H1 (cell line): ENCODE measurements at regions not wholly inside any gene's neighbourhood (a gene's known extent, or its start where the extent isn't known, plus 50 kb on each side); places are given as distances from the start of the nearest gene placed in this dataset.

Experiments
- CTCF ChIA-PET: fragments of 300-600 bp; sonication (Branson Sonifier 250); formaldehyde crosslinking; loops from one replicate; lab custom pipeline; 2021; ENCODE audit not compliant: partially characterized antibody; lab: Charles Lee
- POLR2A ChIA-PET: fragments of 300-600 bp; sonication (Branson Sonifier 250); formaldehyde crosslinking; loops from one replicate; lab custom pipeline; 2021; ENCODE audit warnings: inconsistent platforms; ENCODE audit not compliant: partially characterized antibody; lab: Charles Lee
- DNase-seq, 2 experiments: peaks; one replicate each; pipeline versions ENCODE4 v3.0.0 to v3.0.0-alpha.2; 2010 to 2022; ENCODE audit warnings: low spot score in 2 of 2, low read depth in 1 of 2, mixed read lengths in 1 of 2
- FAIRE-seq: peaks from 2 replicates; lab custom pipeline; 2011; peaks lifted over from hg19 to GRCh38; lab: Jason Lieb, UNC
- H2AFZ ChIP-seq: 2 replicates; pipeline ENCODE4 v1.8.1; 2012; ENCODE audit warnings: low read length, inconsistent platforms
- H2AK5ac ChIP-seq: 2 replicates; pipeline ENCODE4 v1.6.1; 2013; ENCODE audit warnings: low read depth, low read length
- H2BK120ac ChIP-seq: replicated peaks from 2 replicates; pipeline ENCODE3; 2013; ENCODE audit warnings: low read depth, low read length, inconsistent platforms
- H2BK12ac ChIP-seq: 2 replicates; pipeline ENCODE4 v1.6.1; 2013; ENCODE audit warnings: low read depth, low read length
- H2BK15ac ChIP-seq: 2 replicates; pipeline ENCODE4 v1.6.1; 2013; ENCODE audit warnings: low read length
- H2BK20ac ChIP-seq: 2 replicates; pipeline ENCODE4 v1.6.1; 2013; ENCODE audit warnings: low read length
- H2BK5ac ChIP-seq: 2 replicates; pipeline ENCODE4 v1.6.1; 2013; ENCODE audit warnings: low read depth, low read length
- H3K14ac ChIP-seq: 2 replicates; pipeline ENCODE4 v1.6.1; 2013; ENCODE audit warnings: inconsistent platforms; ENCODE audit not compliant: insufficient read length
- H3K18ac ChIP-seq: 2 replicates; pipeline ENCODE4 v1.6.1; 2013; ENCODE audit warnings: low read length; ENCODE audit errors: extremely low read depth
- H3K23ac ChIP-seq: 2 replicates; pipeline ENCODE4 v1.6.1; 2013; ENCODE audit warnings: inconsistent platforms; ENCODE audit not compliant: insufficient read length
- H3K23me2 ChIP-seq: 2 replicates; pipeline ENCODE4 v1.6.1; 2013; ENCODE audit warnings: low read depth, low read length
- H3K27ac ChIP-seq: 2 replicates; pipeline ENCODE4 v1.6.1; 2011; ENCODE audit warnings: low read depth, low read length, inconsistent platforms
- H3K27me3 ChIP-seq, 4 experiments: replicated peaks in 1 of 4; 1 replicate in 1 of 4; 2 replicates in 3 of 4; pipeline versions ENCODE4 v1.6.1 to v1.8.1; 2011 to 2013; ENCODE audit warnings: low read length in 3 of 4, mild to moderate bottlenecking in 3 of 4, inconsistent platforms in 2 of 4, mixed read lengths in 2 of 4, moderate library complexity in 1 of 4; ENCODE audit not compliant: control insufficient read depth in 3 of 4, insufficient read depth in 3 of 4; ENCODE audit errors: extremely low read depth in 1 of 4
- H3K36me3 ChIP-seq, 4 experiments: 2 replicates each; pipeline versions ENCODE4 v1.6.1 to v1.8.1; 2011 to 2013; ENCODE audit warnings: mild to moderate bottlenecking in 4 of 4, low read length in 3 of 4, moderate library complexity in 2 of 4, control low read depth in 1 of 4, inconsistent platforms in 1 of 4; ENCODE audit not compliant: insufficient read depth in 4 of 4, control insufficient read depth in 2 of 4
- H3K4ac ChIP-seq: replicated peaks from 2 replicates; pipeline ENCODE3; 2013; ENCODE audit warnings: low read length, low read depth, mixed read lengths, inconsistent platforms; ENCODE audit not compliant: insufficient read length
- H3K4me1 ChIP-seq, 4 experiments: replicated peaks in 1 of 4; 1 replicate in 1 of 4; 2 replicates in 3 of 4; pipeline versions ENCODE4 v1.6.1 to v1.8.1; 2011 to 2013; ENCODE audit warnings: low read length in 3 of 4, inconsistent platforms in 2 of 4, mixed read lengths in 1 of 4; ENCODE audit not compliant: insufficient read depth in 4 of 4, control insufficient read depth in 3 of 4
- H3K4me2 ChIP-seq, 2 experiments: 2 replicates each; pipeline versions ENCODE4 v1.6.1 to v1.8.1; 2011 to 2013; ENCODE audit warnings: low read depth in 2 of 2, low read length in 2 of 2, control low read depth in 1 of 2, inconsistent platforms in 1 of 2, mild to moderate bottlenecking in 1 of 2; ENCODE audit not compliant: insufficient read depth in 1 of 2
- H3K4me3 ChIP-seq, 4 experiments: fragments of 200-600, 300-600 bp in 1 of 4; sonication (generic), shearing (Covaris generic), sonication (Bioruptor Twin) in 1 of 4; 2 replicates each; pipeline versions ENCODE4 v1.5.1 to v1.8.1; 2011 to 2016; ENCODE audit warnings: low read length in 4 of 4, low read depth in 3 of 4, control low read depth in 2 of 4, inconsistent platforms in 2 of 4, mild to moderate bottlenecking in 2 of 4, mixed read lengths in 1 of 4, moderate library complexity in 1 of 4; ENCODE audit not compliant: insufficient read depth in 2 of 4; ENCODE audit errors: extremely low read depth in 1 of 4
- H3K56ac ChIP-seq: replicated peaks from 2 replicates; pipeline ENCODE3; 2013; ENCODE audit warnings: low read depth, mild to moderate bottlenecking, mixed read lengths, low read length, inconsistent platforms; ENCODE audit not compliant: insufficient read length
- H3K79me1 ChIP-seq: 2 replicates; pipeline ENCODE4 v1.6.1; 2013; ENCODE audit warnings: low read depth, low read length, control low read depth
- H3K79me2 ChIP-seq, 2 experiments: 2 replicates each; pipeline versions ENCODE4 v1.6.1 to v1.8.1; 2012 to 2013; ENCODE audit warnings: low read length in 2 of 2, mild to moderate bottlenecking in 2 of 2, inconsistent platforms in 1 of 2; ENCODE audit not compliant: insufficient read depth in 2 of 2, control insufficient read depth in 1 of 2
- H3K9ac ChIP-seq, 4 experiments: replicated peaks in 1 of 4; 1 replicate in 1 of 4; 2 replicates in 3 of 4; pipeline versions ENCODE4 v1.6.1 to v1.8.1; 2011 to 2013; ENCODE audit warnings: low read depth in 3 of 4, low read length in 3 of 4, control low read depth in 2 of 4, mild to moderate bottlenecking in 2 of 4, moderate library complexity in 2 of 4, inconsistent platforms in 1 of 4; ENCODE audit errors: extremely low read depth in 1 of 4
- H3K9me3 ChIP-seq, 2 experiments: 2 replicates each; pipeline versions ENCODE4 v1.6.1 to v1.8.1; 2012 to 2013; ENCODE audit warnings: mild to moderate bottlenecking in 2 of 2, moderate library complexity in 2 of 2, control low read depth in 1 of 2, inconsistent platforms in 1 of 2, low read depth in 1 of 2, low read length in 1 of 2, mixed read lengths in 1 of 2; ENCODE audit not compliant: insufficient read depth in 2 of 2
- H4K20me1 ChIP-seq, 2 experiments: replicated peaks in 1 of 2; 2 replicates each; pipeline versions ENCODE3 to v1.8.1; 2011 to 2013; ENCODE audit warnings: inconsistent platforms in 2 of 2, low read length in 2 of 2, mild to moderate bottlenecking in 1 of 2; ENCODE audit not compliant: insufficient read depth in 2 of 2, control insufficient read depth in 1 of 2
- H4K5ac ChIP-seq: 2 replicates; pipeline ENCODE4 v1.6.1; 2013; ENCODE audit warnings: low read length, low read depth, mixed read lengths, inconsistent platforms; ENCODE audit not compliant: insufficient read length
- H4K8ac ChIP-seq: 2 replicates; pipeline ENCODE4 v1.8.0; 2013; ENCODE audit warnings: mild to moderate bottlenecking, moderate library complexity, low read length, inconsistent platforms; ENCODE audit not compliant: insufficient read depth; ENCODE audit errors: extremely low read depth
- H4K91ac ChIP-seq: replicated peaks from 2 replicates; pipeline ENCODE3; 2013; ENCODE audit warnings: low read length, mixed read lengths, inconsistent platforms; ENCODE audit not compliant: insufficient read length
- CEBPB ChIP-seq: IDR thresholded peaks from 2 replicates; pipeline ENCODE4 v1.6.1; 2012; ENCODE audit warnings: low read depth, low read length
- EGR1 ChIP-seq: IDR thresholded peaks from 2 replicates; pipeline ENCODE4 v1.6.1; 2011; ENCODE audit warnings: low read depth, low read length, borderline replicate concordance
- POLR2AphosphoS5 ChIP-seq: IDR thresholded peaks from 2 replicates; pipeline ENCODE4 v1.6.1; 2011; ENCODE audit warnings: low read depth, low read length
- POU5F1 ChIP-seq: IDR thresholded peaks from 2 replicates; pipeline ENCODE4 v1.6.1; 2011; ENCODE audit warnings: low read depth, mild to moderate bottlenecking, low read length, moderate library complexity
- RAD21 ChIP-seq, 2 experiments: IDR thresholded peaks in 1 of 2; conservative IDR thresholded peaks in 1 of 2; 2 replicates each; pipeline ENCODE4 v1.6.1; 2011; ENCODE audit warnings: low read depth in 2 of 2, low read length in 2 of 2, improper control_type of control experiment in 1 of 2, inconsistent platforms in 1 of 2, mild to moderate bottlenecking in 1 of 2, moderate library complexity in 1 of 2
- TF ChIP-seq, protein P1 (sequence below), 3 experiments: IDR thresholded peaks; 1 replicate in 2 of 3; 2 replicates in 1 of 3; pipeline versions ENCODE4 v1.5.1 to v1.6.1; 2011; ENCODE audit warnings: low read length in 3 of 3, mild to moderate bottlenecking in 3 of 3, inconsistent platforms in 2 of 3, low read depth in 1 of 3, moderate library complexity in 1 of 3; ENCODE audit not compliant: insufficient read depth in 1 of 3; ENCODE audit errors: control extremely low read depth in 1 of 3

DNA sequence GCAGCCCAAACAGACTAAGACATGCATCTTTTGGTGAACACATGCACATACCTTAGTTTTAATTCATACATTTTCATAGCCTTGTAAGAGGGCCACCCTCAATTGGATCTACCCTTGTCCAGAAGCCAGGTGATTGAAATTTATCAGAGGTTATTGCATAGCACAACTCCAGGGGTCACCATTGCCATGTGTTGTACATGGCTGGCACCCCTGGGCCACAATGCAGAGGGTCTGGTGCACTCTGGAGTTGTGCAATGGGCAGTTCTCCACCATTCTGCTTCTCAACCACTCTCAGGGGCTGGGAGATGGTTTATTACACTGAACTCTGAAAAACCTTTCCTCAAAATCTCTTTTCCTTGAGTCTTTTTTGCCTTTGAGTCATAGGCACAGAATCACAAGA, 184.4 kb upstream of the CXorf66 start:
- Histone ChIP-seq H3K9me3 (no peaks in the 10 kb centered on the region), H3K23me2 (no peaks in the 10 kb centered on the region), H3K18ac (no peak overlapping the region), H2BK12ac (no peak overlapping the region), H2BK5ac (no peak overlapping the region), H2BK20ac (no peak overlapping the region), H3K14ac (no peak overlapping the region), H2AFZ (no peak overlapping the region), H3K27me3 (no peaks in the 10 kb centered on the region), H2AK5ac (no peak overlapping the region), H3K79me2 (no peaks in the 10 kb centered on the region), H3K79me1 (no peaks in the 10 kb centered on the region), H3K4ac (no peak overlapping the region), H4K5ac (no peak overlapping the region), H3K4me3 (no peak overlapping the region), H2BK120ac (no peak overlapping the region), H3K9ac (no peak overlapping the region), H3K4me2 (no peak overlapping the region), H3K23ac (no peak overlapping the region), H3K36me3 (no peaks in the 10 kb centered on the region), H4K91ac (no peak overlapping the region), H2BK15ac (no peak overlapping the region), H4K8ac (no peak overlapping the region), H3K4me1 (no peaks in the 10 kb centered on the region), H3K27ac (no peak overlapping the region), H3K56ac (no peak overlapping the region), H4K20me1 (no peaks in the 10 kb centered on the region)
- no peak for DNase-seq
- FAIRE-seq, result peak; percentile 28
- POLR2A ChIA-PET, result no interaction called here
- TF ChIP-seq, protein P1, sequence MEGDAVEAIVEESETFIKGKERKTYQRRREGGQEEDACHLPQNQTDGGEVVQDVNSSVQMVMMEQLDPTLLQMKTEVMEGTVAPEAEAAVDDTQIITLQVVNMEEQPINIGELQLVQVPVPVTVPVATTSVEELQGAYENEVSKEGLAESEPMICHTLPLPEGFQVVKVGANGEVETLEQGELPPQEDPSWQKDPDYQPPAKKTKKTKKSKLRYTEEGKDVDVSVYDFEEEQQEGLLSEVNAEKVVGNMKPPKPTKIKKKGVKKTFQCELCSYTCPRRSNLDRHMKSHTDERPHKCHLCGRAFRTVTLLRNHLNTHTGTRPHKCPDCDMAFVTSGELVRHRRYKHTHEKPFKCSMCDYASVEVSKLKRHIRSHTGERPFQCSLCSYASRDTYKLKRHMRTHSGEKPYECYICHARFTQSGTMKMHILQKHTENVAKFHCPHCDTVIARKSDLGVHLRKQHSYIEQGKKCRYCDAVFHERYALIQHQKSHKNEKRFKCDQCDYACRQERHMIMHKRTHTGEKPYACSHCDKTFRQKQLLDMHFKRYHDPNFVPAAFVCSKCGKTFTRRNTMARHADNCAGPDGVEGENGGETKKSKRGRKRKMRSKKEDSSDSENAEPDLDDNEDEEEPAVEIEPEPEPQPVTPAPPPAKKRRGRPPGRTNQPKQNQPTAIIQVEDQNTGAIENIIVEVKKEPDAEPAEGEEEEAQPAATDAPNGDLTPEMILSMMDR (IDR thresholded peaks at IDR 0.05; ENCODE audit: control extremely low read depth in 1 of 3, insufficient read depth in 1 of 3, low read depth in 1 of 3, low read length in 3 of 3), result peak; percentile 10 to 46 (median 41)
- TF ChIP-seq CEBPB, result peak; percentile 78
- no peak for TF ChIP-seq POLR2AphosphoS5
- peak; percentile 71 to 80 for TF ChIP-seq RAD21 (IDR thresholded peaks at IDR 0.05 in 1 of 2, conservative IDR thresholded peaks at IDR 0.05 in 1 of 2; ENCODE audit: low read depth in 2 of 2, low read length in 2 of 2)
- no peak for TF ChIP-seq EGR1
- TF ChIP-seq POU5F1, result no peak
- CTCF ChIA-PET, result interaction anchor here (0.6 to 3.5 kb wide), 7 partner anchors 9 to 358 kb away, joined by 4 to 28 read pairs (median 5); no protein-coding TSS in a partner anchor
